ENCODE measurements at regions not wholly inside any gene's neighbourhood (a gene's known extent, or its start where the extent isn't known, plus 50 kb on each side); places are given as distances from the start of the nearest gene placed in this dataset.
A peak's percentile ranks its signal among the peaks of the same experiment; 100 is the strongest.

DNA sequence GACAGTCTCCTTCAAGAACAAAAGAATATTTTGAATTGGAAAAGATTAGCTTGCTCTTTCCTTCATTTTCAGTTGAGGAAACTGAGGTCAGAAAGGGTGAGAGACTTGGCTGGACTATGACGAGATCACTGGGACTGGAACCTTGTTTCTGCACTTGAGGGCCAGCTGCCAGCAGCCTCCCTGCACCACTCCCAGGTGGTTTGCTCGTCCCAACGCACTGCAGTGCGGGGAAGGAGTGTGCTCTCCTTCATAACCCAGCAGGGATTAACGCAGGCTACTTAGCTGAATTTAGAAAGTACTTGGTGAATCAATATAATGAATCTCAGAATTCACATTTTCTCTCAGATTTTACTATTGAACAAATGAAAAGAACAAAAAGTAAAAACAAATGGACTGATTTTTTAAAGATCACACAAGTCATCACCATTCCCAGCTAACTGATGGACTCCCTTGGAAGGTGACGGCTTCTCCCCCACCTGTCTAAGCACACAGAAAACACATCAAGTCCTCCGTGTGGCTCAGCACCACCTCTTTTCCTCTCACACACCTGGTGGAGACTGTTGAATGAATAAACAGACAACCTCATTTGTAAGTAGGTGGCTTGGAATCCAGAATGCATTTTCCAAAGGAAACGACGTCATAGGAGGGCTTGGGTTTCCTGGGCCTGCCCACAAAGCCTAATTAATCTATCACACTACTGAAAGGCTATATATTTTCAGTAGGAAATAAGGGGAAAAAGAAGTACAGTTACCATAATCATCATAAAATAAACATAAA lies 121.0 kb downstream of the QRSL1 start:
- Histone ChIP-seq H2BK5ac (ENCODE audit: insufficient read length, low read length) (no peak overlapping the region), H3K4me1 (ENCODE audit: insufficient read depth, low read length) (peaks cover 12% of the 10 kb centered on the region), H3K23ac (ENCODE audit: insufficient read length, low read depth, low read length) (no peak overlapping the region), H4K91ac (ENCODE audit: insufficient read length, low read depth, low read length) (no peak overlapping the region), H3K79me2 (ENCODE audit: insufficient read depth, low read length) (no peaks in the 10 kb centered on the region), H3K79me1 (ENCODE audit: insufficient read depth, low read depth, low read length, poor library complexity, severe bottlenecking) (no peaks in the 10 kb centered on the region), H2BK120ac (ENCODE audit: low read depth, low read length, poor library complexity, severe bottlenecking) (no peak overlapping the region), H3K4ac (ENCODE audit: low read depth, low read length) (no peak overlapping the region), H3T11ph (ENCODE audit: low read length) (no peak overlapping the region), H3K27me3 (ENCODE audit: insufficient read depth, low read length) (no peaks in the 10 kb centered on the region), H3K14ac (ENCODE audit: insufficient read depth, low read length) (no peak overlapping the region), H2BK15ac (ENCODE audit: low read depth, low read length) (no peak overlapping the region), H2AFZ (ENCODE audit: low read length) (no peak overlapping the region), H3K18ac (ENCODE audit: insufficient read length, low read depth, low read length) (no peak overlapping the region), H2AK5ac (ENCODE audit: insufficient read length, low read length) (no peak overlapping the region), H3K56ac (ENCODE audit: insufficient read length, low read depth, low read length) (no peak overlapping the region), H2BK20ac (ENCODE audit: low read depth, low read length, poor library complexity, severe bottlenecking) (no peak overlapping the region), H3K4me2 (ENCODE audit: insufficient read depth, insufficient read length, low read length) (no peak overlapping the region), H4K5ac (ENCODE audit: insufficient read length, low read depth, low read length) (no peak overlapping the region), H3K9me3 (ENCODE audit: control insufficient read depth, low read depth, low read length) (no peaks in the 10 kb centered on the region), H3K27ac (ENCODE audit: insufficient read length, low read depth, low read length) (no peak overlapping the region), H3K9ac (ENCODE audit: extremely low read depth, insufficient read length, low read length) (no peak overlapping the region), H3K23me2 (ENCODE audit: insufficient read length, low read depth, low read length, poor library complexity, severe bottlenecking) (no peaks in the 10 kb centered on the region), H4K8ac (replicated peaks; ENCODE audit: insufficient read length, low read depth, low read length) (no peak overlapping the region), H4K20me1 (ENCODE audit: control insufficient read depth, insufficient read depth, insufficient read length) (no peaks in the 10 kb centered on the region), H2BK12ac (ENCODE audit: insufficient read length, low read depth, low read length) (no peak overlapping the region)
- DNase-seq: no peak
- peaks cover 62 to 69% of the 10 kb centered on the region in 2 experiments for H3K4me1 Mint-ChIP-seq
- no peak for TF ChIP-seq CTCF (conservative IDR thresholded peaks at IDR 0.05)
- no peak overlapping the region for H3K27ac Mint-ChIP-seq
- H3K4me3 Mint-ChIP-seq: peak overlapping the region in 1 of 2 experiments; percentile 64; a peak in 1 of 5 replicates
- no CpG with 5 or more reads among the region's 9 CpGs for WGBS (ENCODE audit: extremely low coverage, insufficient read length, low lambda C conversion rate)
- peaks cover 0 to 2% (median 2%) of the 10 kb centered on the region in 3 experiments; a peak in 2 of 7 replicates for H3K36me3 Mint-ChIP-seq (ENCODE audit: insufficient read depth in 1 of 3, low read depth in 3 of 3)
- H3K27me3 Mint-ChIP-seq (ENCODE audit: low read depth): peaks cover 1% of the 10 kb centered on the region
- 0 out of 5 replicates have a peak, but pooled peaks cover 0 to 4% of the 10 kb centered on the region in 2 experiments for H3K9me3 Mint-ChIP-seq

Measured in H9 (cell line).